Epithelial cell of proximal tubule (primary cell): ENCODE measurements at regions not wholly inside any gene's neighbourhood (a gene's known extent, or its start where the extent isn't known, plus 50 kb on each side); places are given as distances from the start of the nearest gene placed in this dataset.

Experiments
- DNase-seq: peaks from one replicate; pipeline ENCODE4 v3.0.0-alpha.2; 2011; ENCODE audit warnings: low read depth
- H3K4me3 ChIP-seq: 2 replicates; pipeline ENCODE4 v1.5.1; 2011; ENCODE audit warnings: low read depth, mild to moderate bottlenecking, low read length
- CTCF ChIP-seq: conservative IDR thresholded peaks from 2 replicates; pipeline ENCODE4 v1.5.1; 2012; ENCODE audit warnings: low read depth, mild to moderate bottlenecking, low read length

- DNase-seq: no peak
- H3K4me3 ChIP-seq: no peak overlapping the region
- no peak for TF ChIP-seq CTCF
Measured at GRCh38 chr4:174040287-174040686, 243.2 kb downstream of the FBXO8 start.

GRCh38 chr4:174038481-174038880 is 245.0 kb downstream of the FBXO8 start:
- DNase-seq: no peak
- H3K4me3 ChIP-seq: no peak overlapping the region
- TF ChIP-seq CTCF: no peak

GRCh38 chr4:174037631-174038030 is 245.8 kb downstream of the FBXO8 start:
- no peak overlapping the region for H3K4me3 ChIP-seq
- TF ChIP-seq CTCF: no peak
- no peak for DNase-seq

GRCh38 chr4:174037049-174037448 is 246.4 kb downstream of the FBXO8 start:
- H3K4me3 ChIP-seq: no peak overlapping the region
- TF ChIP-seq CTCF: no peak

GRCh38 chr4:174036576-174036975 is 246.9 kb downstream of the FBXO8 start:
- DNase-seq: no peak
- TF ChIP-seq CTCF: no peak
- no peak overlapping the region for H3K4me3 ChIP-seq

More at GRCh38 chr4:174037049-174037448, 246.4 kb downstream of the FBXO8 start:
- no peak for DNase-seq

- TF ChIP-seq CTCF: no peak
- H3K4me3 ChIP-seq: no peak overlapping the region
- no peak for DNase-seq
Measured at GRCh38 chr4:174036111-174036510, 247.4 kb downstream of the FBXO8 start.

GRCh38 chr4:174023641-174024040 is 259.8 kb downstream of the FBXO8 start:
- TF ChIP-seq CTCF: no peak
- DNase-seq: no peak
- H3K4me3 ChIP-seq: no peak overlapping the region
